HepG2 (cell line): ENCODE measurements at regions not wholly inside any gene's neighbourhood (a gene's known extent, or its start where the extent isn't known, plus 50 kb on each side); places are given as distances from the start of the nearest gene placed in this dataset.

Experiments used
- ATAC-seq: fragments of 200-7000 bp; cut with Tn5 transposase; 3 replicates; pipeline ENCODE4 v1.9.1; 2020; ENCODE audit warnings: mild to moderate bottlenecking, moderate library complexity
- BruUV-seq: library from RNA; stranded (reverse); fragments of 400-500 nt; replicated peaks from 2 replicates; lab custom pipeline; 2021; lab: Mats Ljungman, UMichigan
- CTCF ChIA-PET: fragments of 300-600 bp; formaldehyde crosslinking; extraction: SDS; loops from one replicate; lab custom pipeline; 2021; ENCODE audit warnings: low total read pairs, inconsistent platforms, low intra/inter-chr PET ratio; lab: Yijun Ruan, JAX
- POLR2A ChIA-PET: fragments of 350-600 bp; sonication (Branson Sonifier 250); formaldehyde crosslinking; loops from one replicate; lab custom pipeline; 2020; ENCODE audit warnings: antibody characterized with exemption, inconsistent platforms; lab: Yijun Ruan, JAX
- DNase-seq: peaks from one replicate; pipeline ENCODE4 v3.0.0-alpha.2; 2015; ENCODE audit warnings: low spot score
- FAIRE-seq: peaks from 3 replicates; lab custom pipeline; 2011; peaks lifted over from hg19 to GRCh38; lab: Jason Lieb, UNC
- H2AFZ ChIP-seq: one replicate; pipeline ENCODE4 v1.6.1; 2011; ENCODE audit warnings: low read length, inconsistent platforms
- H3K27ac ChIP-seq: fragments of 300-600 bp; 3 replicates; pipeline ENCODE4 v1.8.0; 2011; ENCODE audit warnings: mixed run types, mild to moderate bottlenecking, mixed read lengths, low read length, inconsistent platforms; ENCODE audit not compliant: insufficient read depth; ENCODE audit errors: extremely low read length
- H3K27me3 ChIP-seq, 2 experiments: fragments of 200-600 bp in 1 of 2; 2 replicates in 1 of 2; 3 replicates in 1 of 2; pipeline versions ENCODE4 v1.6.0 to v1.8.0; 2011; ENCODE audit warnings: low read length in 2 of 2, mild to moderate bottlenecking in 2 of 2, moderate library complexity in 2 of 2, inconsistent platforms in 1 of 2; ENCODE audit not compliant: insufficient read depth in 2 of 2, control insufficient read depth in 1 of 2
- H3K36me3 ChIP-seq, 2 experiments: fragments of 200-600 bp in 1 of 2; replicated peaks in 1 of 2; 2 replicates in 1 of 2; 3 replicates in 1 of 2; pipeline versions ENCODE4 v1.5.1 to v1.8.0; 2011; ENCODE audit warnings: low read length in 2 of 2, inconsistent platforms in 1 of 2; ENCODE audit not compliant: insufficient read depth in 2 of 2, control insufficient read depth in 1 of 2
- H3K4me1 ChIP-seq: 2 replicates; pipeline ENCODE4 v1.5.1; 2012; ENCODE audit warnings: low read length, inconsistent platforms; ENCODE audit not compliant: insufficient read depth
- H3K4me2 ChIP-seq: 2 replicates; pipeline ENCODE4 v1.6.0; 2011; ENCODE audit warnings: low read depth, low read length, inconsistent platforms
- H3K4me3 ChIP-seq, 3 experiments: fragments of 200-600 bp in 1 of 3; sonication (generic), shearing (Covaris generic) in 1 of 3; replicated peaks in 1 of 3; 2 replicates each; pipeline ENCODE4 v1.5.1; 2011 to 2016; ENCODE audit warnings: low read length in 3 of 3, inconsistent platforms in 2 of 3, low read depth in 2 of 3, mild to moderate bottlenecking in 2 of 3, control low read depth in 1 of 3, mixed read lengths in 1 of 3; ENCODE audit not compliant: insufficient read depth in 1 of 3
- H3K79me2 ChIP-seq: one replicate; pipeline ENCODE4 v1.6.1; 2011; ENCODE audit warnings: low read length, inconsistent platforms; ENCODE audit not compliant: insufficient read depth
- H3K9ac ChIP-seq: 2 replicates; pipeline ENCODE4 v1.6.0; 2011; ENCODE audit warnings: mild to moderate bottlenecking, low read depth, low read length, inconsistent platforms; ENCODE audit not compliant: insufficient read depth
- H3K9me3 ChIP-seq: 2 replicates; pipeline ENCODE4 v1.5.1; 2012; ENCODE audit warnings: mild to moderate bottlenecking, low read length
- H4K20me1 ChIP-seq: 2 replicates; pipeline ENCODE4 v1.6.0; 2011; ENCODE audit warnings: inconsistent platforms, mild to moderate bottlenecking, low read length, moderate library complexity; ENCODE audit not compliant: insufficient read depth
- AKAP8 ChIP-seq: sonication (generic); formaldehyde crosslinking; IDR thresholded peaks from 2 replicates; pipeline ENCODE4 v1.5.1; 2020; ENCODE audit warnings: mild to moderate bottlenecking, missing genetic modification reagents
- ISX ChIP-seq: sonication (generic); formaldehyde crosslinking; conservative IDR thresholded peaks from 2 replicates; pipeline ENCODE4 v1.5.0; 2020; ENCODE audit warnings: missing genetic modification reagents
- NR2F2 ChIP-seq: IDR thresholded peaks from 2 replicates; pipeline ENCODE4 v1.6.1; 2012; ENCODE audit warnings: low read depth, inconsistent platforms, borderline replicate concordance
- POLR2AphosphoS5 ChIP-seq: IDR thresholded peaks from 2 replicates; pipeline ENCODE4 v1.6.1; 2012; ENCODE audit warnings: low read depth, low read length
- TAF1 ChIP-seq: sonication (generic); formaldehyde crosslinking; IDR thresholded peaks from 2 replicates; pipeline ENCODE4 v1.4.0; 2020; ENCODE audit warnings: missing genetic modification reagents
- ZBTB8A ChIP-seq: sonication (generic); formaldehyde crosslinking; IDR thresholded peaks from 2 replicates; pipeline ENCODE4 v1.4.0; 2020; ENCODE audit warnings: mild to moderate bottlenecking, low read depth, missing genetic modification reagents, borderline replicate concordance
- ZNF160 ChIP-seq: sonication (generic); formaldehyde crosslinking; IDR thresholded peaks from 2 replicates; pipeline ENCODE4 v1.8.0; 2022; ENCODE audit warnings: mild to moderate bottlenecking, inconsistent platforms, missing genetic modification reagents
- ZNF570 ChIP-seq: sonication (generic); formaldehyde crosslinking; IDR thresholded peaks from 2 replicates; pipeline ENCODE4 v1.4.0; 2020; ENCODE audit warnings: mild to moderate bottlenecking, missing genetic modification reagents, borderline replicate concordance
- ZNF660 ChIP-seq: sonication (generic); formaldehyde crosslinking; IDR thresholded peaks from 2 replicates; pipeline ENCODE4 v1.5.1; 2020; ENCODE audit warnings: mild to moderate bottlenecking, low read depth, missing genetic modification reagents, borderline replicate concordance
- ZNF773 ChIP-seq: sonication (generic); formaldehyde crosslinking; IDR thresholded peaks from 2 replicates; pipeline ENCODE4 v1.4.0; 2020; ENCODE audit warnings: missing genetic modification reagents, borderline replicate concordance
- ZSCAN25 ChIP-seq: sonication (generic); formaldehyde crosslinking; IDR thresholded peaks from 2 replicates; pipeline ENCODE4 v1.8.0; 2022; ENCODE audit warnings: mild to moderate bottlenecking, missing genetic modification reagents
- in situ Hi-C: cut with HindIII; loops from 2 replicates; pipeline ENCODE4 v1.10.0; 2017; ENCODE audit warnings: low pct_unique_long_range_greater_than_20kb; ENCODE audit not compliant: extremely low pct_ligation_motif_present
- intact Hi-C: fragments of 100-400 bp; cut with micrococcal nuclease; formaldehyde crosslinking; loops from one replicate; pipeline ENCODE4 v1.10.0; 2022; ENCODE audit not compliant: unreplicated experiment
- TF ChIP-seq, protein P1 (sequence below): sonication (generic); formaldehyde crosslinking; IDR thresholded peaks from 2 replicates; pipeline ENCODE4 v1.4.0; 2020; ENCODE audit warnings: mild to moderate bottlenecking, missing genetic modification reagents, borderline replicate concordance
- TF ChIP-seq, protein P2 (sequence below): IDR thresholded peaks from 2 replicates; pipeline ENCODE4 v1.4.0; 2020; ENCODE audit warnings: mild to moderate bottlenecking, missing genetic modification reagents
- TF ChIP-seq, protein P3 (sequence below): sonication (generic); formaldehyde crosslinking; IDR thresholded peaks from 2 replicates; pipeline ENCODE4 v1.4.0; 2020; ENCODE audit warnings: mild to moderate bottlenecking, missing genetic modification reagents

DNA sequence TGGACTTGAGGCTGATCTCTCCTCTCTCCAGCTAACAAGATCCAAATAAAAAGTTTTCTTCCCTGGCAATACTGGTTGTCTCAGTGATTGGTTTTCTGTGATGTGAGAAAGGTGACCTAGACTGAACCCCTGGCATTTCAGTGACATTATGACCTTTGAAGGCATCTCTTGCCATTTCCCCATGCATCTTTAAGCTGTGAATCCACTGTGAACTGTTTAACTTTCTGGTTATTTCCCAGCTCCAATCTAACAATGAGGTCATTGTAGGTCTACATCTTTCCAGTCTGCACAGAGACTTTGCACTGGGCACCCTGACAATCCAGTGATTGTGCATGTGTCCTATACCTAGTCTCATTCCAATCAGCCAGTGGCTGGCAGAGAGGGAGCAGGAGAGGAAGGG is 155.9 kb upstream of the NUDT4 start:
- ATAC-seq (peak; percentile 76), FAIRE-seq (no peak), DNase-seq (peak; percentile 71)
- intact Hi-C loops (no loop called here), in situ Hi-C loops (no loop called here)
- H3K4me2 ChIP-seq, result no peak overlapping the region
- ChIA-PET CTCF (no interaction called here), POLR2A (interaction anchor here (0.5 kb wide), 1 partner anchor 1075 kb away, joined by 3 read pairs; no protein-coding TSS in a partner anchor)
- H3K4me1 ChIP-seq, result peaks cover 11% of the 10 kb centered on the region
- H3K27ac ChIP-seq, result no peak overlapping the region
- peaks cover 18% of the 10 kb centered on the region for H3K9me3 ChIP-seq
- H3K79me2 ChIP-seq, result no peaks in the 10 kb centered on the region
- no peak overlapping the region for H2AFZ ChIP-seq
- BruUV-seq, result no TSS peak
- H3K9ac ChIP-seq, result no peak overlapping the region
- H3K27me3 ChIP-seq, result no peaks in the 10 kb centered on the region
- no peaks in the 10 kb centered on the region for H4K20me1 ChIP-seq
- no peak overlapping the region for H3K4me3 ChIP-seq
- H3K36me3 ChIP-seq, result no peaks in the 10 kb centered on the region
- TF ChIP-seq ZNF570 (CRISPR knock-in tag) (no peak), ZNF660 (no peak), POLR2AphosphoS5 (no peak), NR2F2 (peak; percentile 73; the same call in 1 of the 2 replicates), ZSCAN25 (no peak), ISX (CRISPR knock-in tag) (no peak), AKAP8 (no peak), TAF1 (CRISPR knock-in tag) (no peak), ZBTB8A (CRISPR knock-in tag) (no peak), ZNF160 (no peak), ZNF773 (CRISPR knock-in tag) (no peak)
- TF ChIP-seq, protein P1, sequence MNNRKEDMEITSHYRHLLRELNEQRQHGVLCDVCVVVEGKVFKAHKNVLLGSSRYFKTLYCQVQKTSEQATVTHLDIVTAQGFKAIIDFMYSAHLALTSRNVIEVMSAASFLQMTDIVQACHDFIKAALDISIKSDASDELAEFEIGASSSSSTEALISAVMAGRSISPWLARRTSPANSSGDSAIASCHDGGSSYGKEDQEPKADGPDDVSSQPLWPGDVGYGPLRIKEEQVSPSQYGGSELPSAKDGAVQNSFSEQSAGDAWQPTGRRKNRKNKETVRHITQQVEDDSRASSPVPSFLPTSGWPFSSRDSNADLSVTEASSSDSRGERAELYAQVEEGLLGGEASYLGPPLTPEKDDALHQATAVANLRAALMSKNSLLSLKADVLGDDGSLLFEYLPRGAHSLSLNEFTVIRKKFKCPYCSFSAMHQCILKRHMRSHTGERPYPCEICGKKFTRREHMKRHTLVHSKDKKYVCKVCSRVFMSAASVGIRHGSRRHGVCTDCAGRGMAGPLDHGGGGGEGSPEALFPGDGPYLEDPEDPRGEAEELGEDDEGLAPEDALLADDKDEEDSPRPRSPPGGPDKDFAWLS (CRISPR knock-in tag), result no peak
- TF ChIP-seq, protein P2, sequence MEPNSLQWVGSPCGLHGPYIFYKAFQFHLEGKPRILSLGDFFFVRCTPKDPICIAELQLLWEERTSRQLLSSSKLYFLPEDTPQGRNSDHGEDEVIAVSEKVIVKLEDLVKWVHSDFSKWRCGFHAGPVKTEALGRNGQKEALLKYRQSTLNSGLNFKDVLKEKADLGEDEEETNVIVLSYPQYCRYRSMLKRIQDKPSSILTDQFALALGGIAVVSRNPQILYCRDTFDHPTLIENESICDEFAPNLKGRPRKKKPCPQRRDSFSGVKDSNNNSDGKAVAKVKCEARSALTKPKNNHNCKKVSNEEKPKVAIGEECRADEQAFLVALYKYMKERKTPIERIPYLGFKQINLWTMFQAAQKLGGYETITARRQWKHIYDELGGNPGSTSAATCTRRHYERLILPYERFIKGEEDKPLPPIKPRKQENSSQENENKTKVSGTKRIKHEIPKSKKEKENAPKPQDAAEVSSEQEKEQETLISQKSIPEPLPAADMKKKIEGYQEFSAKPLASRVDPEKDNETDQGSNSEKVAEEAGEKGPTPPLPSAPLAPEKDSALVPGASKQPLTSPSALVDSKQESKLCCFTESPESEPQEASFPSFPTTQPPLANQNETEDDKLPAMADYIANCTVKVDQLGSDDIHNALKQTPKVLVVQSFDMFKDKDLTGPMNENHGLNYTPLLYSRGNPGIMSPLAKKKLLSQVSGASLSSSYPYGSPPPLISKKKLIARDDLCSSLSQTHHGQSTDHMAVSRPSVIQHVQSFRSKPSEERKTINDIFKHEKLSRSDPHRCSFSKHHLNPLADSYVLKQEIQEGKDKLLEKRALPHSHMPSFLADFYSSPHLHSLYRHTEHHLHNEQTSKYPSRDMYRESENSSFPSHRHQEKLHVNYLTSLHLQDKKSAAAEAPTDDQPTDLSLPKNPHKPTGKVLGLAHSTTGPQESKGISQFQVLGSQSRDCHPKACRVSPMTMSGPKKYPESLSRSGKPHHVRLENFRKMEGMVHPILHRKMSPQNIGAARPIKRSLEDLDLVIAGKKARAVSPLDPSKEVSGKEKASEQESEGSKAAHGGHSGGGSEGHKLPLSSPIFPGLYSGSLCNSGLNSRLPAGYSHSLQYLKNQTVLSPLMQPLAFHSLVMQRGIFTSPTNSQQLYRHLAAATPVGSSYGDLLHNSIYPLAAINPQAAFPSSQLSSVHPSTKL (CRISPR knock-in tag), result peak; percentile 7; the same call in 1 of the 2 replicates
- TF ChIP-seq, protein P3, sequence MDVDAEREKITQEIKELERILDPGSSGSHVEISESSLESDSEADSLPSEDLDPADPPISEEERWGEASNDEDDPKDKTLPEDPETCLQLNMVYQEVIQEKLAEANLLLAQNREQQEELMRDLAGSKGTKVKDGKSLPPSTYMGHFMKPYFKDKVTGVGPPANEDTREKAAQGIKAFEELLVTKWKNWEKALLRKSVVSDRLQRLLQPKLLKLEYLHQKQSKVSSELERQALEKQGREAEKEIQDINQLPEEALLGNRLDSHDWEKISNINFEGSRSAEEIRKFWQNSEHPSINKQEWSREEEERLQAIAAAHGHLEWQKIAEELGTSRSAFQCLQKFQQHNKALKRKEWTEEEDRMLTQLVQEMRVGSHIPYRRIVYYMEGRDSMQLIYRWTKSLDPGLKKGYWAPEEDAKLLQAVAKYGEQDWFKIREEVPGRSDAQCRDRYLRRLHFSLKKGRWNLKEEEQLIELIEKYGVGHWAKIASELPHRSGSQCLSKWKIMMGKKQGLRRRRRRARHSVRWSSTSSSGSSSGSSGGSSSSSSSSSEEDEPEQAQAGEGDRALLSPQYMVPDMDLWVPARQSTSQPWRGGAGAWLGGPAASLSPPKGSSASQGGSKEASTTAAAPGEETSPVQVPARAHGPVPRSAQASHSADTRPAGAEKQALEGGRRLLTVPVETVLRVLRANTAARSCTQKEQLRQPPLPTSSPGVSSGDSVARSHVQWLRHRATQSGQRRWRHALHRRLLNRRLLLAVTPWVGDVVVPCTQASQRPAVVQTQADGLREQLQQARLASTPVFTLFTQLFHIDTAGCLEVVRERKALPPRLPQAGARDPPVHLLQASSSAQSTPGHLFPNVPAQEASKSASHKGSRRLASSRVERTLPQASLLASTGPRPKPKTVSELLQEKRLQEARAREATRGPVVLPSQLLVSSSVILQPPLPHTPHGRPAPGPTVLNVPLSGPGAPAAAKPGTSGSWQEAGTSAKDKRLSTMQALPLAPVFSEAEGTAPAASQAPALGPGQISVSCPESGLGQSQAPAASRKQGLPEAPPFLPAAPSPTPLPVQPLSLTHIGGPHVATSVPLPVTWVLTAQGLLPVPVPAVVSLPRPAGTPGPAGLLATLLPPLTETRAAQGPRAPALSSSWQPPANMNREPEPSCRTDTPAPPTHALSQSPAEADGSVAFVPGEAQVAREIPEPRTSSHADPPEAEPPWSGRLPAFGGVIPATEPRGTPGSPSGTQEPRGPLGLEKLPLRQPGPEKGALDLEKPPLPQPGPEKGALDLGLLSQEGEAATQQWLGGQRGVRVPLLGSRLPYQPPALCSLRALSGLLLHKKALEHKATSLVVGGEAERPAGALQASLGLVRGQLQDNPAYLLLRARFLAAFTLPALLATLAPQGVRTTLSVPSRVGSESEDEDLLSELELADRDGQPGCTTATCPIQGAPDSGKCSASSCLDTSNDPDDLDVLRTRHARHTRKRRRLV, result no peak
